Gastrocnemius medialis (tissue), 4 donors: ENCODE measurements at regions not wholly inside any gene's neighbourhood (a gene's known extent, or its start where the extent isn't known, plus 50 kb on each side); places are given as distances from the start of the nearest gene placed in this dataset.

Source experiments
- ATAC-seq, 2 donors: fragments of 150-250 bp; one replicate each; pipeline ENCODE4 v1.9.1; 2016
- DNase-seq, 2 donors: peaks; one replicate each; pipeline ENCODE4 v3.0.0-alpha.2; 2019
- H3K27ac ChIP-seq, 4 donors: fragments of 200-600 bp; sonication (generic); 1 replicate in 1 of 4; 2 replicates in 3 of 4; pipeline ENCODE4 v1.5.1; 2016 to 2018; ENCODE audit warnings: mild to moderate bottlenecking in 2 of 4, moderate library complexity in 1 of 4
- H3K27me3 ChIP-seq, 3 donors: fragments of 200-600 bp; sonication (generic) in 2 of 3; 1 replicate in 1 of 3; 2 replicates in 2 of 3; pipeline versions ENCODE4 v1.5.1 to v1.6.0; 2016 to 2019; ENCODE audit warnings: mild to moderate bottlenecking in 1 of 3, moderate library complexity in 1 of 3
- H3K36me3 ChIP-seq, 2 donors: fragments of 200-600 bp; sonication (generic) in 1 of 2; one replicate each; pipeline ENCODE4 v1.5.1; 2017 to 2018
- H3K4me1 ChIP-seq, 2 donors: fragments of 200-600 bp; sonication (generic) in 1 of 2; one replicate each; pipeline ENCODE4 v1.5.1; 2016 to 2017; ENCODE audit warnings: mild to moderate bottlenecking in 2 of 2
- H3K4me3 ChIP-seq, 4 donors: fragments of 200-600 bp; sonication (generic) in 3 of 4; 1 replicate in 1 of 4; 2 replicates in 3 of 4; pipeline ENCODE4 v1.5.1; 2016 to 2019; ENCODE audit warnings: mild to moderate bottlenecking in 2 of 4
- H3K9me3 ChIP-seq, 3 donors: fragments of 200-600 bp; sonication (generic) in 2 of 3; 1 replicate in 1 of 3; 2 replicates in 2 of 3; pipeline ENCODE4 v1.5.1; 2016 to 2019
- CTCF ChIP-seq, 5 experiments: fragments of 450-650 bp in 3 of 5; fragments of 200-600 bp in 2 of 5; sonication (generic) in 2 of 5; IDR thresholded peaks in 4 of 5; conservative IDR thresholded peaks in 1 of 5; 1 replicate in 4 of 5; 2 replicates in 1 of 5; pipeline ENCODE4 v1.5.1; 2016 to 2019; ENCODE audit warnings: antibody characterized with exemption in 5 of 5, mild to moderate bottlenecking in 3 of 5, moderate library complexity in 3 of 5
- POLR2A ChIP-seq, 2 donors: fragments of 450-650 bp; IDR thresholded peaks; one replicate each; pipeline ENCODE4 v1.6.1; 2017; ENCODE audit warnings: antibody characterized with exemption in 2 of 2, mild to moderate bottlenecking in 2 of 2, moderate library complexity in 2 of 2
- in situ Hi-C, 4 donors: fragments of 200-750 bp; cut with MboI; loops; one replicate each; pipeline versions ENCODE4 v1.15.0 to v1.8.0; 2017; ENCODE audit warnings: low sequenced_read_pairs in 4 of 4
- intact Hi-C: fragments of 100-400 bp; cut with DNase I; formaldehyde crosslinking; loops from one replicate; pipeline ENCODE4 v1.15.1; 2023; ENCODE audit warnings: low total_unique reads

GRCh38 chr2:144091622-144092021, 428.3 kb downstream of the ZEB2 start:
- in situ Hi-C loops: no loop called here
- intact Hi-C loops: no loop called here

GRCh38 chr2:144088863-144089262, 431.1 kb downstream of the ZEB2 start:
- intact Hi-C loops: no loop called here
- no peaks in the 10 kb centered on the region for H3K36me3 ChIP-seq
- ATAC-seq: no peak
- TF ChIP-seq CTCF (IDR thresholded peaks at IDR 0.05 in 4 of 5, conservative IDR thresholded peaks at IDR 0.05 in 1 of 5): no peak
- no peak for TF ChIP-seq POLR2A (IDR thresholded peaks at IDR 0.05)
- H3K4me3 ChIP-seq: no peak overlapping the region
- no peaks in the 10 kb centered on the region for H3K9me3 ChIP-seq
- no peak for DNase-seq
- H3K4me1 ChIP-seq: no peaks in the 10 kb centered on the region
- H3K27me3 ChIP-seq: no peaks in the 10 kb centered on the region
- in situ Hi-C loops: no loop called here
- H3K27ac ChIP-seq: no peak overlapping the region

More at GRCh38 chr2:144091622-144092021, 428.3 kb downstream of the ZEB2 start:
- H3K27me3 ChIP-seq: no peaks in the 10 kb centered on the region
- no peaks in the 10 kb centered on the region for H3K9me3 ChIP-seq
- H3K36me3 ChIP-seq: no peaks in the 10 kb centered on the region
- no peak overlapping the region for H3K4me3 ChIP-seq
- no peaks in the 10 kb centered on the region for H3K4me1 ChIP-seq
- no peak for TF ChIP-seq POLR2A (IDR thresholded peaks at IDR 0.05)
- TF ChIP-seq CTCF (IDR thresholded peaks at IDR 0.05 in 4 of 5, conservative IDR thresholded peaks at IDR 0.05 in 1 of 5): no peak
- DNase-seq (no peak), ATAC-seq (no peak)
- no peak overlapping the region for H3K27ac ChIP-seq

GRCh38 chr2:144086965-144087364, 433.0 kb downstream of the ZEB2 start:
- Histone ChIP-seq H3K9me3 (no peaks in the 10 kb centered on the region), H3K4me1 (no peaks in the 10 kb centered on the region), H3K27me3 (no peaks in the 10 kb centered on the region), H3K4me3 (no peak overlapping the region), H3K27ac (no peak overlapping the region), H3K36me3 (no peaks in the 10 kb centered on the region)
- no peak for DNase-seq
- intact Hi-C loops (no loop called here), in situ Hi-C loops (no loop called here)
- TF ChIP-seq POLR2A (IDR thresholded peaks at IDR 0.05) (no peak), CTCF (IDR thresholded peaks at IDR 0.05 in 4 of 5, conservative IDR thresholded peaks at IDR 0.05 in 1 of 5) (no peak)
- ATAC-seq: no peak

GRCh38 chr2:144085016-144085415, 434.9 kb downstream of the ZEB2 start:
- DNase-seq: no peak
- Histone ChIP-seq H3K27me3 (no peaks in the 10 kb centered on the region), H3K9me3 (no peaks in the 10 kb centered on the region), H3K4me1 (no peaks in the 10 kb centered on the region), H3K36me3 (no peaks in the 10 kb centered on the region), H3K4me3 (no peak overlapping the region), H3K27ac (no peak overlapping the region)
- in situ Hi-C loops: no loop called here
- ATAC-seq: no peak
- TF ChIP-seq POLR2A (IDR thresholded peaks at IDR 0.05): no peak
- TF ChIP-seq CTCF (IDR thresholded peaks at IDR 0.05 in 4 of 5, conservative IDR thresholded peaks at IDR 0.05 in 1 of 5): no peak
- intact Hi-C loops: no loop called here

- Histone ChIP-seq H3K27me3 (no peaks in the 10 kb centered on the region), H3K4me1 (no peaks in the 10 kb centered on the region), H3K4me3 (no peak overlapping the region), H3K36me3 (no peaks in the 10 kb centered on the region), H3K27ac (no peak overlapping the region), H3K9me3 (no peaks in the 10 kb centered on the region)
- in situ Hi-C loops (no loop called here), intact Hi-C loops (no loop called here)
- DNase-seq (no peak), ATAC-seq (no peak)
- TF ChIP-seq POLR2A (IDR thresholded peaks at IDR 0.05): no peak
- TF ChIP-seq CTCF (IDR thresholded peaks at IDR 0.05 in 4 of 5, conservative IDR thresholded peaks at IDR 0.05 in 1 of 5): no peak
Observed at GRCh38 chr2:144084114-144084661, 435.7 kb downstream of the ZEB2 start.
